Chondrocyte (in vitro differentiated cells): ENCODE measurements at regions not wholly inside any gene's neighbourhood (a gene's known extent, or its start where the extent isn't known, plus 50 kb on each side); places are given as distances from the start of the nearest gene placed in this dataset.

Experiments
- DNase-seq: peaks from one replicate; pipeline ENCODE4 v3.0.0; 2021; ENCODE audit warnings: mixed read lengths, low spot score
- H3K27ac Mint-ChIP-seq: one replicate; pipeline ENCODE4 v1.8.0; 2021; ENCODE audit warnings: mild to moderate bottlenecking, moderate library complexity, mixed read lengths; ENCODE audit not compliant: unreplicated experiment
- H3K27me3 Mint-ChIP-seq: 2 replicates; pipeline ENCODE4 v1.8.0; 2021; ENCODE audit warnings: low read depth, mixed read lengths
- H3K36me3 Mint-ChIP-seq: 2 replicates; pipeline ENCODE4 v1.8.0; 2021; ENCODE audit warnings: low read depth, mixed read lengths
- H3K4me1 Mint-ChIP-seq: 2 replicates; pipeline ENCODE4 v1.8.0; 2021; ENCODE audit warnings: low read depth, mild to moderate bottlenecking, mixed read lengths
- H3K4me3 Mint-ChIP-seq: one replicate; pipeline ENCODE4 v1.8.0; 2021; ENCODE audit warnings: mild to moderate bottlenecking, moderate library complexity, mixed read lengths; ENCODE audit not compliant: unreplicated experiment
- H3K9me3 Mint-ChIP-seq: 2 replicates; pipeline ENCODE4 v1.8.0; 2021; ENCODE audit warnings: low read depth, mixed read lengths
- TF ChIP-seq, protein P1 (sequence below): fragments of 200-600 bp; sonication (generic); IDR thresholded peaks from 2 replicates; pipeline ENCODE4 v1.5.0; 2021; ENCODE audit warnings: antibody characterized with exemption, mild to moderate bottlenecking, moderate library complexity

DNA sequence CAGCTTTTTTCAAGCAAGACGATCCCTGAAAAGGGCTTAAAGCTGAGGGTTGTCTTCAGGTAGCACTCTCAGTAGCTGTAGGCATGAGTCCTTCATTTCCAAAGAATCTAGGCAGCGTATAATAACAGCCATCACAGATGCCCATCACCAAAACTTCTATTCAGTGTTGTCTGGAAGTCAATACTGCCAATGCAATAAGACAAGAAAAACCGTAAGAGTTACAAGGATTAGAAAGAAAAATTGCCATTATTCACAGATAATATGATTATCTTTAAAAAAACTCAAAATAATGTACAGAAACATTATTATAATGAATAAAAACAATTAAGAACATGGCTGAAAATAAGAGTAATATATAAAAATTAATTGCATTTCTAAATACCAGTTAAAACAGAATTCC is 208.2 kb upstream of the ADRA1B start:
- Mint-ChIP-seq H3K27ac (no peak overlapping the region), H3K27me3 (peaks cover 42% of the 10 kb centered on the region), H3K36me3 (peaks cover 6% of the 10 kb centered on the region), H3K9me3 (peaks cover 10% of the 10 kb centered on the region), H3K4me1 (peaks cover 10% of the 10 kb centered on the region), H3K4me3 (no peak overlapping the region)
- TF ChIP-seq, protein P1, sequence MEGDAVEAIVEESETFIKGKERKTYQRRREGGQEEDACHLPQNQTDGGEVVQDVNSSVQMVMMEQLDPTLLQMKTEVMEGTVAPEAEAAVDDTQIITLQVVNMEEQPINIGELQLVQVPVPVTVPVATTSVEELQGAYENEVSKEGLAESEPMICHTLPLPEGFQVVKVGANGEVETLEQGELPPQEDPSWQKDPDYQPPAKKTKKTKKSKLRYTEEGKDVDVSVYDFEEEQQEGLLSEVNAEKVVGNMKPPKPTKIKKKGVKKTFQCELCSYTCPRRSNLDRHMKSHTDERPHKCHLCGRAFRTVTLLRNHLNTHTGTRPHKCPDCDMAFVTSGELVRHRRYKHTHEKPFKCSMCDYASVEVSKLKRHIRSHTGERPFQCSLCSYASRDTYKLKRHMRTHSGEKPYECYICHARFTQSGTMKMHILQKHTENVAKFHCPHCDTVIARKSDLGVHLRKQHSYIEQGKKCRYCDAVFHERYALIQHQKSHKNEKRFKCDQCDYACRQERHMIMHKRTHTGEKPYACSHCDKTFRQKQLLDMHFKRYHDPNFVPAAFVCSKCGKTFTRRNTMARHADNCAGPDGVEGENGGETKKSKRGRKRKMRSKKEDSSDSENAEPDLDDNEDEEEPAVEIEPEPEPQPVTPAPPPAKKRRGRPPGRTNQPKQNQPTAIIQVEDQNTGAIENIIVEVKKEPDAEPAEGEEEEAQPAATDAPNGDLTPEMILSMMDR: no peak
- DNase-seq: no peak

DNA sequence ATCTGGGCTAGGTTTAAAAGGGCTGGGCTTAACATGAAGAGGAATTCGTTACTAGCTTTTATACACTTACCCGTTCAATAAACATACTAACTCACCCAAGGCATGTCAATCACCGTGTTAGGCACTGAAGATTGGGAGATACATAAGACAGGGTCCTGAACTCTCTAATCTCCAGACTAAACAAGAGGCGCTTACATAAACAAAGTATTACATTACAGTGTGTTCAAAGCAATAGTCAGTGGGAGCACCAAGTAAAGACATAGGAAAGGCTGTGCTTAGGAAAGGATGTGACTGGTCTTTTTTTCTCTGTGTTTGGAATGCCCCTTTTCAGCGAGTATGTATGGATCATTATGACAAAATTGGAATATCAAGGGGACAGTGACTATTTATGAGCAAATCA is 203.6 kb upstream of the ADRA1B start:
- TF ChIP-seq, protein P1: no peak
- Mint-ChIP-seq H3K36me3 (peaks cover 5% of the 10 kb centered on the region), H3K27ac (no peak overlapping the region), H3K4me3 (no peak overlapping the region), H3K4me1 (peaks cover 3% of the 10 kb centered on the region), H3K27me3 (peaks cover 61% of the 10 kb centered on the region), H3K9me3 (peaks cover 21% of the 10 kb centered on the region)
- no peak for DNase-seq

DNA sequence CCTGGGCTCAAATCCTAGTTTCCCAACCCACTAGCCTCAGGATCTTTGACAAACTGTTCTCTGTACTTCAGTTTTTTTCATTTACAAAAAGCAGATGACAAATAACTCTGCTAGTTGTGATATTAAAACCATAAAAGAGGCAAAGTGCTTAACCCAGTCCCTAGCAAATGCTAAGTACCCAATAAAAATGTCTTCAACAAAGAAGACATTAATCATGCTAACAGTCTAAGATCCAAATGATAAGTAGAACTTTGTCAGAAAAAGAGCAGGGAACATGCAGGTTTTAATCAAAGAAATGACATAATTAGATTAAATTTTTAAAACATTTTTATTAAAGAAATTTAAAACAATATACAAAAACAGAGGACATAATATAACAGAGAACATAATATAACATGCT is 203.0 kb upstream of the ADRA1B start:
- peaks cover 65% of the 10 kb centered on the region for H3K27me3 Mint-ChIP-seq
- peaks cover 5% of the 10 kb centered on the region for H3K36me3 Mint-ChIP-seq
- TF ChIP-seq, protein P1: no peak
- peaks cover 20% of the 10 kb centered on the region for H3K9me3 Mint-ChIP-seq
- H3K4me1 Mint-ChIP-seq: peaks cover 3% of the 10 kb centered on the region
- no peak overlapping the region for H3K27ac Mint-ChIP-seq
- no peak for DNase-seq
- H3K4me3 Mint-ChIP-seq: no peak overlapping the region

DNA sequence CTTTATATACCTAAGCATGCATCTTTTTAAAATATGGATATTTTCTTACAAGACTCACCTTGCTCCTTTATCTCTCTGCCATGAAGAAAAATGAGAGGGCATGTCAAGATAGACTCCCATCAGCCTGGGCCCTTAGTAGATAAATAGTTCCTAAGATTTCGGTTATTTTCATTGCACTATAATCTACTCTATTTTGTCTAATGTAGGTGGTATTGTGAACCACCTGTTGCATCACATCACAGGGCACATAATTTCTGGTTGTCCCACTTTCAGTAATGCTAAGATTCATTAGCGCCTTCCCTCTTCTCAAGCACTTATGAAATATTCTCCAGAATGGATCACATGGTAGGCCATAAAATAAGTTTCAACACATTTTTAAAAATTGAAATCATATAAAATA is 202.5 kb upstream of the ADRA1B start:
- Mint-ChIP-seq H3K36me3 (peaks cover 5% of the 10 kb centered on the region), H3K9me3 (peaks cover 20% of the 10 kb centered on the region), H3K27me3 (peaks cover 67% of the 10 kb centered on the region), H3K27ac (no peak overlapping the region), H3K4me1 (peaks cover 3% of the 10 kb centered on the region), H3K4me3 (no peak overlapping the region)
- no peak for DNase-seq
- TF ChIP-seq, protein P1: no peak

DNA sequence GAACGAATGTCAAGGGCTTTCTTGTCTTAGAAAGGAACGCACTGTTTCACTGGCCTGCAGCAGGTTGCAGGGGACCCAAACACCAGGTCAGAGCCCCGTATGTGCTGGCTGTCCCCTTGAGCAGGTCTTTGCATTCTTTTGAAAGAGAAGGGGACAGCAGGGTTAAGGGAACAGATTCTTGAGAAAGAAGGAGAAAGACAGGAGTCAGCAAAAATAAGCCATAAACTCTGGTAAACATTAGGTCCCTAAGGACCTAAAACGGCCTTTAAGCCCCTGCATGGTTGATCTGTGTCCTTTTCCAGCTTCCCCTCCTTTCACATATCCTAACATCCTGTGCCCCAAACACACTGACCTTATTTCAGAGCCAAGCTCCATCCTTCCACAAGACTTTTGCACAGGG is 190.8 kb upstream of the ADRA1B start:
- no peak for DNase-seq
- peaks cover 4% of the 10 kb centered on the region for H3K9me3 Mint-ChIP-seq
- peaks cover 57% of the 10 kb centered on the region for H3K27me3 Mint-ChIP-seq
- no peak overlapping the region for H3K27ac Mint-ChIP-seq
- TF ChIP-seq, protein P1: no peak
- no peaks in the 10 kb centered on the region for H3K36me3 Mint-ChIP-seq
- no peak overlapping the region for H3K4me3 Mint-ChIP-seq
- no peaks in the 10 kb centered on the region for H3K4me1 Mint-ChIP-seq
